Ovary (tissue), 3 donors: ENCODE measurements at regions not wholly inside any gene's neighbourhood (a gene's known extent, or its start where the extent isn't known, plus 50 kb on each side); places are given as distances from the start of the nearest gene placed in this dataset.

Experiments
- EP300 ChIP-seq: sonication (generic); formaldehyde crosslinking; IDR thresholded peaks from one replicate; pipeline ENCODE4 v1.6.1; 2017; ENCODE audit warnings: antibody characterized with exemption
- POLR2A ChIP-seq: fragments of 450-650 bp; IDR thresholded peaks from one replicate; pipeline ENCODE4 v1.6.1; 2017; ENCODE audit warnings: antibody characterized with exemption, mild to moderate bottlenecking, moderate library complexity
- TF ChIP-seq, protein P1 (sequence below), 3 donors: fragments of 450-650 bp in 2 of 3; fragments of 200-600 bp in 1 of 3; IDR thresholded peaks; one replicate each; pipeline versions ENCODE4 v1.5.1 to v1.8.0; 2016 to 2022; ENCODE audit warnings: antibody characterized with exemption in 3 of 3, mild to moderate bottlenecking in 1 of 3
- donor health status: DM: no; HTN: no; CAD: no.

DNA sequence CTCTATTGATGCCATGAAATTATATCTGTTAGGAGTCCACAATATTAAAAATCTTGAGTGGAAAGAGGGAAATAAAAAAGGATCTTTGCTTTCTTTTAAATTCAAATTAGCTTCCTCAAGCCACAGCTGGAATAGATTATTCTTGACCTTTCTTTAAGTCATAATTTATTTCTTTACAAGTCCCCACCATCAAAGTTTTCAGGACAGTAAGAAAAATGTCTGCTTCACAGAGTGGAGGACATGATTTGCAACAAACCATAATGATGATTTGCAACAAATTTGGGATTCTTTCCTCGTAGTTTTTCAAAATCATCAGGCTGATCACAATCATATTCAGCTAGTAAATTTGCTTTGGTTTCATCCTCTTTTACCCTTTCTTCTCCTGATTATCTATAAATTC lies 301.8 kb upstream of the NRIP1 start:
- TF ChIP-seq, protein P1, sequence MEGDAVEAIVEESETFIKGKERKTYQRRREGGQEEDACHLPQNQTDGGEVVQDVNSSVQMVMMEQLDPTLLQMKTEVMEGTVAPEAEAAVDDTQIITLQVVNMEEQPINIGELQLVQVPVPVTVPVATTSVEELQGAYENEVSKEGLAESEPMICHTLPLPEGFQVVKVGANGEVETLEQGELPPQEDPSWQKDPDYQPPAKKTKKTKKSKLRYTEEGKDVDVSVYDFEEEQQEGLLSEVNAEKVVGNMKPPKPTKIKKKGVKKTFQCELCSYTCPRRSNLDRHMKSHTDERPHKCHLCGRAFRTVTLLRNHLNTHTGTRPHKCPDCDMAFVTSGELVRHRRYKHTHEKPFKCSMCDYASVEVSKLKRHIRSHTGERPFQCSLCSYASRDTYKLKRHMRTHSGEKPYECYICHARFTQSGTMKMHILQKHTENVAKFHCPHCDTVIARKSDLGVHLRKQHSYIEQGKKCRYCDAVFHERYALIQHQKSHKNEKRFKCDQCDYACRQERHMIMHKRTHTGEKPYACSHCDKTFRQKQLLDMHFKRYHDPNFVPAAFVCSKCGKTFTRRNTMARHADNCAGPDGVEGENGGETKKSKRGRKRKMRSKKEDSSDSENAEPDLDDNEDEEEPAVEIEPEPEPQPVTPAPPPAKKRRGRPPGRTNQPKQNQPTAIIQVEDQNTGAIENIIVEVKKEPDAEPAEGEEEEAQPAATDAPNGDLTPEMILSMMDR (IDR thresholded peaks at IDR 0.05): no peak
- TF ChIP-seq EP300 (no peak), POLR2A (no peak)
